AG04450 (cell line): ENCODE measurements at regions not wholly inside any gene's neighbourhood (a gene's known extent, or its start where the extent isn't known, plus 50 kb on each side); places are given as distances from the start of the nearest gene placed in this dataset.

Experiments used
- CTCF ChIA-PET: fragments of 300-600, 350-600 bp; formaldehyde crosslinking; extraction: SDS; loops from one replicate; lab custom pipeline; 2022; ENCODE audit warnings: antibody characterized with exemption, inconsistent platforms; lab: Charles Lee
- POLR2A ChIA-PET: fragments of 350-600 bp; formaldehyde crosslinking; extraction: SDS; loops from one replicate; lab custom pipeline; 2021; ENCODE audit warnings: antibody characterized with exemption, inconsistent platforms; lab: Yijun Ruan, JAX
- DNase-seq: peaks from one replicate; pipeline ENCODE4 v3.0.0-alpha.2; 2011; ENCODE audit warnings: low read depth, low spot score
- H3K27ac ChIP-seq: one replicate; pipeline ENCODE4 v1.5.1; 2012; ENCODE audit warnings: low read depth, low read length, control low read depth
- H3K27me3 ChIP-seq: one replicate; pipeline ENCODE4 v1.6.0; 2012; ENCODE audit warnings: low read length; ENCODE audit not compliant: control insufficient read depth, insufficient read depth
- H3K4me3 ChIP-seq: 2 replicates; pipeline ENCODE4 v1.5.1; 2011; ENCODE audit warnings: mild to moderate bottlenecking, low read depth, low read length, control low read depth
- H3K9me3 ChIP-seq: 2 replicates; pipeline ENCODE4 v1.5.1; 2012; ENCODE audit warnings: low read length; ENCODE audit not compliant: control insufficient read depth, insufficient read depth
- TF ChIP-seq, protein P1 (sequence below): IDR thresholded peaks from 2 replicates; pipeline ENCODE4 v1.5.1; 2011; ENCODE audit warnings: low read depth, low read length, control low read depth, inconsistent platforms

DNA sequence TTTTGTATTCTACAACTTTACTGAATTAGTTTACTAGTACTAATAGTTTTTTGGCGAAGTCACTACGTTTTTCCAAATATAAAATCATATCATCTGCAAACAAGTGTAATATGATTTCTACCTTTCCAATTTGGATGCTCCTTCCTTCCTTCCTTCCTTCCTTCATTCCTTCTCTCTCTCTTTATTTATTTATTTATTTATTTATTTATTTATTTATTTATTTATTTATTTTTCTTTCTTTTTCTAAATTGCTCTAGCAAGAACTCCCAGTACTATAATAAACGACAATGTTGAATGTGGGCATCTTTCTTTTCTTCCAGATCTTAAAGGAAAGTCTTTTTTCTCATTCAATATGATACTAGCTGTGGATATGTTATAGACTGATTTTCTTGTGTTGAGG lies 656.0 kb upstream of the LUZP2 start:
- TF ChIP-seq, protein P1, sequence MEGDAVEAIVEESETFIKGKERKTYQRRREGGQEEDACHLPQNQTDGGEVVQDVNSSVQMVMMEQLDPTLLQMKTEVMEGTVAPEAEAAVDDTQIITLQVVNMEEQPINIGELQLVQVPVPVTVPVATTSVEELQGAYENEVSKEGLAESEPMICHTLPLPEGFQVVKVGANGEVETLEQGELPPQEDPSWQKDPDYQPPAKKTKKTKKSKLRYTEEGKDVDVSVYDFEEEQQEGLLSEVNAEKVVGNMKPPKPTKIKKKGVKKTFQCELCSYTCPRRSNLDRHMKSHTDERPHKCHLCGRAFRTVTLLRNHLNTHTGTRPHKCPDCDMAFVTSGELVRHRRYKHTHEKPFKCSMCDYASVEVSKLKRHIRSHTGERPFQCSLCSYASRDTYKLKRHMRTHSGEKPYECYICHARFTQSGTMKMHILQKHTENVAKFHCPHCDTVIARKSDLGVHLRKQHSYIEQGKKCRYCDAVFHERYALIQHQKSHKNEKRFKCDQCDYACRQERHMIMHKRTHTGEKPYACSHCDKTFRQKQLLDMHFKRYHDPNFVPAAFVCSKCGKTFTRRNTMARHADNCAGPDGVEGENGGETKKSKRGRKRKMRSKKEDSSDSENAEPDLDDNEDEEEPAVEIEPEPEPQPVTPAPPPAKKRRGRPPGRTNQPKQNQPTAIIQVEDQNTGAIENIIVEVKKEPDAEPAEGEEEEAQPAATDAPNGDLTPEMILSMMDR = no peak
- no peak overlapping the region for H3K4me3 ChIP-seq
- H3K27ac ChIP-seq = no peak overlapping the region
- CTCF ChIA-PET = no interaction called here
- DNase-seq = no peak
- no peaks in the 10 kb centered on the region for H3K27me3 ChIP-seq
- POLR2A ChIA-PET = no interaction called here
- H3K9me3 ChIP-seq = no peaks in the 10 kb centered on the region

DNA sequence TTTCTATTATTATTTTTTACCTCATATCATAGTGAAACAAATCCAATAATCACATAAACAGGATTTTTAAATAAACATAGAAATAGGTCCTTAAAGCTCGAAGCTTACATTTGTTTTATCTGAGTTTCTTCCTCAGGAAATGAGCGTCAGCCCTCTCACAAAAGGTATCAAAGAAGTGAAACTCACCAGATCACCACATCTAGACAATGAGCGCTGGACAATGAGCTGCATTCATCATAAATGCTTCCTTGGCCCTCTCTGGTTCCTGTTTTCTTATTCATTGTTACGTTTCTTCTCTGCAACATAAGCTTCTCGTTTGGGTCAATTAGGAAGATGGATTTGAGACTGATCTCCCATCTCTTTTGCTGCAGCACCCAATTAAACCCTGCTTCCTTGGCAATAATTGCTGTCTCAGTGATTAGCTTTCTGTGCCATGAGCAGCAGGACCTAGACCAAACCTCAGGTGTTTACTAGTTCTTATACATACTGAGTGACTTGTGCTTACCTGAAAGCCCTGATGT lies 649.9 kb upstream of the LUZP2 start:
- TF ChIP-seq, protein P1 = no peak
- POLR2A ChIA-PET = no interaction called here
- no peak for DNase-seq
- Histone ChIP-seq H3K4me3 (no peak overlapping the region), H3K9me3 (no peaks in the 10 kb centered on the region), H3K27ac (no peak overlapping the region), H3K27me3 (no peaks in the 10 kb centered on the region)
- CTCF ChIA-PET = no interaction called here

DNA sequence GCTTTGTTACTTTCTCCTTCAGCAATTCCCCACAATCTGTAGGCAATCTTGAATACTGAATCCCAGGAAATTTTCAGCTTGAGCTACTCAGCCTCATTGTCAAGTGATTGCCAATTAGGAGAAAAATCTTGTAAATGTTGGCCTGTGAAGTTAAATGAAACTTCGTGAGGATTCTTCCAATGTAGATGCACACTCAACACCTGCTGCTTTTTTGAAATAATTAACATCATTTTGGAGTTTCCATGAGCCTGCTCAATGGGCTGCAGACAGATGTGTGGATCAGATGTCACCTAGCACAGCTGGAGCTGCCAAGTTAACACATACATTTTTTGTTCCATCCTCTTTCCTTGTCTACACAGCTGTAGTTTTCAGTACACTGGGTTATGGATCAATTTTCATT lies 645.6 kb upstream of the LUZP2 start:
- TF ChIP-seq, protein P1 = no peak
- CTCF ChIA-PET = no interaction called here
- DNase-seq = no peak
- H3K4me3 ChIP-seq = no peak overlapping the region
- H3K9me3 ChIP-seq = no peaks in the 10 kb centered on the region
- no peaks in the 10 kb centered on the region for H3K27me3 ChIP-seq
- H3K27ac ChIP-seq = no peak overlapping the region
- POLR2A ChIA-PET = no interaction called here

DNA sequence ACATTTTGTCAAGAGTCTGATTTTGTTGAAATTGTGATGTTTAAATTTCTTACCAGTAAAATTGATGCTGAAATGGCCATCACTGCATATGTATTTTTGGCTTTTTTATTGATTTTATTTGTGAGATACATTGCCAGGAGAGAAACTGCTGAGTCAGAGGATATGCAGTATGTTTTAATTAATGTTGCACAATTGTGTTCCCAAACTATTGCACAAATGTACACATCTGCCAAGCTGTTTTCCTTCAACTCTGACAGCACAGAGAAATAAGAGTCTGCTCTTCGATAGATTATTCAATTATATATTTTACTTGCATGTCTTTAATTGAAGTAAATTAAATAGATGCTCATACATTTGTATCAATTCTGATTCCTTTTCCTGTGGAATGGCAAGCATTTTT lies 640.2 kb upstream of the LUZP2 start:
- Histone ChIP-seq H3K27ac (no peak overlapping the region), H3K27me3 (no peaks in the 10 kb centered on the region), H3K4me3 (no peak overlapping the region), H3K9me3 (no peaks in the 10 kb centered on the region)
- POLR2A ChIA-PET = no interaction called here
- TF ChIP-seq, protein P1 = no peak
- CTCF ChIA-PET = no interaction called here
- peak; percentile 49 for DNase-seq

DNA sequence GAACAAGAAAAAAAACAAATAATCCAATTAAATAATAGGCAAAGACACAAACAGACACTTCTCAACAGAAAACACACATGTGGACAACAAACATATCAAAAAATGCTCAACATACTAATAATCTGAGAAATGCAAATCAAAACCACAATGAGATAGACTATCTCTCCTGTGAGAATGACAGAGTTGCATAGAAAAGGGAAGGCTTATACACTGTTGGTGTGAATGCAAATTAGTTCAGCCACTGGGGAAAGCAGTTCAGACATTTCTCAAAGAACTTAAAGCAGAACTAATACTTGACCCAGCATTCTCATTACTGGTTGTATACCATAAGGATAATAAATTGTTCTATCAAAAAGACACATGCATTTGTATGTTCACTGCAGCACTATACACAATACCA lies 637.8 kb upstream of the LUZP2 start:
- Histone ChIP-seq H3K27ac (no peak overlapping the region), H3K4me3 (no peak overlapping the region), H3K9me3 (no peaks in the 10 kb centered on the region), H3K27me3 (no peaks in the 10 kb centered on the region)
- ChIA-PET CTCF (no interaction called here), POLR2A (no interaction called here)
- TF ChIP-seq, protein P1 = no peak
- no peak for DNase-seq
